Naive thymus-derived CD8-positive, alpha-beta T cell (primary cell): ENCODE measurements at regions not wholly inside any gene's neighbourhood (a gene's known extent, or its start where the extent isn't known, plus 50 kb on each side); places are given as distances from the start of the nearest gene placed in this dataset.

ENCODE experiments used
- ATAC-seq, 2 donors: fragments of 150-1000 bp; cut with Tn5 transposase in 1 of 2; sonication (Bioruptor Pico), chemical (Tn5 transposase) in 1 of 2; 1 replicate in 1 of 2; 2 replicates in 1 of 2; pipeline ENCODE4 v1.10.0; 2021; ENCODE audit warnings: mild to moderate bottlenecking in 2 of 2, moderate library complexity in 2 of 2
- POLR2A ChIA-PET: fragments of 350-600 bp; sonication (Branson Sonifier 250); formaldehyde crosslinking; loops from one replicate; lab custom pipeline; 2021; ENCODE audit warnings: antibody characterized with exemption; lab: Charles Lee
- DNase-seq, 10 donors: peaks; one replicate each; pipeline versions ENCODE4 v3.0.0 to v3.0.0-alpha.2; 2020 to 2022
- H3K27ac Mint-ChIP-seq, 10 donors: one replicate each; pipeline ENCODE4 v1.8.0; 2020 to 2022; ENCODE audit warnings: mild to moderate bottlenecking in 10 of 10, mixed read lengths in 10 of 10, moderate library complexity in 4 of 10, inconsistent platforms in 1 of 10
- H3K27me3 Mint-ChIP-seq, 5 donors: one replicate each; pipeline ENCODE4 v1.8.0; 2021 to 2022; ENCODE audit warnings: mixed read lengths in 5 of 5
- H3K36me3 Mint-ChIP-seq, 3 donors: one replicate each; pipeline ENCODE4 v1.8.0; 2020 to 2022; ENCODE audit warnings: mixed read lengths in 3 of 3, mild to moderate bottlenecking in 2 of 3, inconsistent platforms in 1 of 3
- H3K4me1 Mint-ChIP-seq, 4 donors: one replicate each; pipeline ENCODE4 v1.8.0; 2021 to 2022; ENCODE audit warnings: mixed read lengths in 4 of 4
- H3K4me3 Mint-ChIP-seq, 10 donors: one replicate each; pipeline ENCODE4 v1.8.0; 2020 to 2022; ENCODE audit warnings: mild to moderate bottlenecking in 10 of 10, mixed read lengths in 10 of 10, moderate library complexity in 6 of 10, inconsistent platforms in 1 of 10
- H3K9me3 Mint-ChIP-seq, 9 donors: one replicate each; pipeline ENCODE4 v1.8.0; 2020 to 2022; ENCODE audit warnings: mixed read lengths in 9 of 9, mild to moderate bottlenecking in 3 of 9, inconsistent platforms in 1 of 9, moderate library complexity in 1 of 9

DNA sequence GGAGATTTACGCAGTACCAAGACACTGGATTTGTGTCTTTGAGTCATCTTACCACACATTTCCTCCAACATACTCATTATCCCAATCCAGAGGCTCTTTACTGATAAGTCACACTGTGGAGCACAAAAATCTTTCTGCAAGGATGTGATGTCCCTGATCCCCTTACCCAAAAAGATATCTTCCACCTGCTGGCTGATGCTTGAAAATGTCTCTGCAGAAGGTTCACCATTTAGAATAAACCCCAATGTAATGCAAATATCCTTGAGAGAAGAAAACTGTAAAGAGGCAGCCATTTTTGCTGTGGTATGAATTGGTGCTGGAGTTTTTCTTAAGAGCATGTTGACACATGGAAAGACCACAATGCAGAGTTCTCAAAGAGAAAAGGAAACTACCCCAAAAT, 65.7 kb upstream of the RORB start:
- Mint-ChIP-seq H3K27ac (no peak overlapping the region), H3K9me3 (peaks cover 0 to 11% (median 0%) of the 10 kb centered on the region in 9 donors), H3K4me3 (no peak overlapping the region), H3K36me3 (no peaks in the 10 kb centered on the region), H3K27me3 (peaks cover 0 to 2% (median 0%) of the 10 kb centered on the region in 5 donors), H3K4me1 (no peaks in the 10 kb centered on the region)
- no peak for ATAC-seq
- POLR2A ChIA-PET: no interaction called here
- no peak for DNase-seq

DNA sequence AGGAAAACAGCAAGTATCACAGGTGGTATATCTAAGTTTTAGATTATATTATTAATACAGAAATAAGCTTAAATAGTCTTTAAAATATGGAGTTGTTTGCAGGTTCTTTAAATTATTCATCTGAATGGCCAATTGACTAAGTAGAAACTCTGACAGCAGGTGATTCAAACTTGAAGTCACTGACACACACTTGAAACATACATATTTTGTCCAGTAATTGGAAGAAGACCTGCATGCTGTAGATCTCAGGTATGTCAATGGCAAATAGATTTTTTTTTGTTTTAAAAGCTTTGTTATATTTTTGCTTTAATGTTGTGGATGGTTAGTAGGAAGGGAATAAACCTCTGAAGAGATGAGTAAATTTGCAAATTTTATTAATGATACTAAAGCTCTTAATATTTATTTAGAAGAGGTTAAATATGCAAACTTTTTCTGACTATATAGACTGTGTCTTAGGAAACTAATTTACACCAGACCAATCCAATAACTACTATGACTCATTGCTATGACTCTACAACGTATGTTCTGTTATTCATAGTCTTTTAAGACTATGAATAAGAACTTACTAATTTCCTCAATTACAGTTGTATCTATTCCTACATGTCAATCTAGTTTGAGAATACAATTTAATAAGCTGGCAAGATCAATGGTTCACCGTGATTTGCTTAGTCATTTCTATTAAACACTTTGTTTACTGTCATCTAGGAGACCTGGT, 53.9 kb upstream of the RORB start:
- Mint-ChIP-seq H3K4me3 (no peak overlapping the region), H3K27ac (no peak overlapping the region), H3K36me3 (no peaks in the 10 kb centered on the region), H3K4me1 (no peaks in the 10 kb centered on the region), H3K27me3 (no peaks in the 10 kb centered on the region), H3K9me3 (peaks cover 0 to 11% (median 0%) of the 10 kb centered on the region in 9 donors)
- ATAC-seq (no peak), DNase-seq (no peak)
- POLR2A ChIA-PET: no interaction called here

DNA sequence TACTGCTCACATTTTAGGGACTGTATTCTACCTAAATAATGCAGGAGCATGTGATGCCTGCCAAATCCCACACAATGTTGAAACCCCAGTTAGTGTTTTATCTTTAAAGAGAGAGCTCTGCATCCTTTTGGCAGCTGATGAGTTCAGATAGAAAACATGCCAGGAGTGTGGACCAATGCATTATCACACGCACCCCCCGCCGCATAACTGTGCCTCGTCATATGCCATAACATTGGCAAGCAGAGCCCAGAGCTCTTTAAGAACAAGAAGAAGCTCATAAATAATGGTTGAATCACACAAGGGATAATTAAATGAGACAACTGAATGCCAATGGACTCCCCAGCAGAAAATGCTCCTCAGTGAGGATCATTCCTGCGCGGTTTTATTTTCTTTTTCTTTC, 52.8 kb upstream of the RORB start:
- no peak for ATAC-seq
- peaks cover 0 to 11% (median 0%) of the 10 kb centered on the region in 9 donors for H3K9me3 Mint-ChIP-seq

More for the DNA sequence above, 52.8 kb upstream of the RORB start:
- no peaks in the 10 kb centered on the region for H3K4me1 Mint-ChIP-seq
- no peak for DNase-seq
- no peak overlapping the region for H3K4me3 Mint-ChIP-seq
- no peak overlapping the region for H3K27ac Mint-ChIP-seq
- no peaks in the 10 kb centered on the region for H3K36me3 Mint-ChIP-seq
- H3K27me3 Mint-ChIP-seq: no peaks in the 10 kb centered on the region
- POLR2A ChIA-PET: no interaction called here
